GM12878 (cell line): ENCODE measurements at regions not wholly inside any gene's neighbourhood (a gene's known extent, or its start where the extent isn't known, plus 50 kb on each side); places are given as distances from the start of the nearest gene placed in this dataset.

Experiments used
- ATAC-seq: fragments of 200-7000 bp; cut with Tn5 transposase; 3 replicates; pipeline ENCODE4 v1.9.1; 2020; ENCODE audit warnings: mild to moderate bottlenecking, moderate library complexity
- BruUV-seq: library from RNA; stranded (reverse); fragments of 400-500 nt; replicated peaks from 2 replicates; lab custom pipeline; 2021; lab: Mats Ljungman, UMichigan
- CTCF ChIA-PET: fragments of 300-600 bp; sonication (Branson Sonifier 250); formaldehyde crosslinking; extraction: SDS; loops from one replicate; lab custom pipeline; 2021; ENCODE audit warnings: inconsistent platforms; lab: Yijun Ruan, JAX
- POLR2A ChIA-PET: fragments of 350-600 bp; formaldehyde crosslinking; extraction: SDS; loops from one replicate; lab custom pipeline; 2021; ENCODE audit warnings: inconsistent platforms; lab: Charles Lee
- RAD21 ChIA-PET: fragments of 300-600 bp; sonication (Branson Sonifier 250); formaldehyde crosslinking; loops from one replicate; lab custom pipeline; 2023; ENCODE audit warnings: antibody characterized with exemption; ENCODE audit not compliant: unreplicated experiment; lab: Charles Lee
- SMC1A ChIA-PET: fragments of 300-600 bp; sonication (Branson Sonifier 250); formaldehyde crosslinking; loops from one replicate; lab custom pipeline; 2023; ENCODE audit not compliant: unreplicated experiment, uncharacterized antibody; lab: Charles Lee
- DNase-seq: peaks from one replicate; pipeline ENCODE4 v3.0.0-alpha.2; 2011; ENCODE audit warnings: low read depth, low spot score
- FAIRE-seq: peaks from 3 replicates; lab custom pipeline; 2011; peaks lifted over from hg19 to GRCh38; lab: Jason Lieb, UNC
- H2AFZ ChIP-seq: 2 replicates; pipeline ENCODE4 v1.6.0; 2011; ENCODE audit warnings: low read depth, low read length, control low read depth; ENCODE audit not compliant: control insufficient read depth
- H3K27ac ChIP-seq: 2 replicates; pipeline ENCODE4 v1.5.1; 2011; ENCODE audit warnings: control low read depth; ENCODE audit not compliant: control insufficient read depth, insufficient read depth
- H3K27me3 ChIP-seq, 2 experiments: replicated peaks in 1 of 2; 2 replicates each; pipeline versions ENCODE4 v1.6.0 to v1.6.1; 2011; ENCODE audit warnings: low read length in 1 of 2; ENCODE audit not compliant: control insufficient read depth in 2 of 2, insufficient read depth in 2 of 2
- H3K36me3 ChIP-seq, 2 experiments: 2 replicates each; pipeline ENCODE4 v1.5.1; 2011; ENCODE audit warnings: low read length in 1 of 2; ENCODE audit not compliant: control insufficient read depth in 2 of 2, insufficient read depth in 2 of 2
- H3K4me1 ChIP-seq: 2 replicates; pipeline ENCODE4 v1.6.1; 2011; ENCODE audit warnings: mild to moderate bottlenecking, low read length, moderate library complexity, mixed read lengths; ENCODE audit not compliant: control insufficient read depth, insufficient read depth
- H3K4me2 ChIP-seq: 2 replicates; pipeline ENCODE4 v1.6.0; 2011; ENCODE audit warnings: control low read depth; ENCODE audit not compliant: control insufficient read depth, insufficient read depth
- H3K4me3 ChIP-seq: fragments of 200-600 bp; sonication (generic); 2 replicates; pipeline ENCODE4 v1.5.1; 2016
- H3K79me2 ChIP-seq: 2 replicates; pipeline ENCODE4 v1.6.0; 2011; ENCODE audit warnings: low read length; ENCODE audit not compliant: control insufficient read depth, insufficient read depth
- H3K9ac ChIP-seq: 2 replicates; pipeline ENCODE4 v1.8.0; 2011; ENCODE audit warnings: low read length, control low read depth, mixed read lengths; ENCODE audit not compliant: control insufficient read depth, insufficient read depth
- H3K9me3 ChIP-seq: replicated peaks from 3 replicates; pipeline ENCODE4 v1.5.1; 2011; ENCODE audit warnings: mild to moderate bottlenecking, low read length; ENCODE audit not compliant: control insufficient read depth, insufficient read depth
- H4K20me1 ChIP-seq: 2 replicates; pipeline ENCODE4 v1.6.0; 2011; ENCODE audit not compliant: control insufficient read depth, insufficient read depth
- BMI1 ChIP-seq: fragments of 450-650 bp; IDR thresholded peaks from 2 replicates; pipeline ENCODE4 v1.6.1; 2016; ENCODE audit warnings: mild to moderate bottlenecking, moderate library complexity, borderline replicate concordance
- CBFB ChIP-seq: IDR thresholded peaks from 2 replicates; pipeline ENCODE4 v1.6.1; 2016; ENCODE audit warnings: antibody characterized with exemption, low read depth
- CBX5 ChIP-seq: sonication (generic); IDR thresholded peaks from 2 replicates; pipeline ENCODE4 v1.6.1; 2016; ENCODE audit warnings: low read depth, moderate library complexity, mild to moderate bottlenecking, inconsistent platforms
- CTCF ChIP-seq, 3 experiments: IDR thresholded peaks in 2 of 3; conservative IDR thresholded peaks in 1 of 3; 2 replicates each; pipeline ENCODE4 v1.5.1; 2011; ENCODE audit warnings: low read depth in 3 of 3, low read length in 3 of 3, mild to moderate bottlenecking in 3 of 3, control low read depth in 2 of 3, moderate library complexity in 2 of 3, inconsistent platforms in 1 of 3, mixed read lengths in 1 of 3; ENCODE audit not compliant: control insufficient read depth in 2 of 3, insufficient read depth in 1 of 3; ENCODE audit errors: extremely low read depth in 1 of 3
- ESRRA ChIP-seq: IDR thresholded peaks from 2 replicates; pipeline ENCODE4 v1.6.1; 2012; ENCODE audit warnings: mild to moderate bottlenecking, low read length, improper control_type of control experiment
- EZH2 ChIP-seq: IDR thresholded peaks from 2 replicates; pipeline ENCODE4 v1.6.1; 2012; ENCODE audit warnings: low read depth, mild to moderate bottlenecking, control low read depth, inconsistent platforms, low read length, borderline replicate concordance; ENCODE audit not compliant: control insufficient read depth
- HDAC2 ChIP-seq: fragments of 200-600 bp; sonication (generic); IDR thresholded peaks from 2 replicates; pipeline ENCODE4 v1.6.1; 2017
- IKZF2 ChIP-seq, 2 experiments: fragments of 450-650 bp; IDR thresholded peaks; 2 replicates each; pipeline ENCODE4 v1.6.1; 2017; ENCODE audit warnings: mild to moderate bottlenecking in 2 of 2, moderate library complexity in 2 of 2
- MYC ChIP-seq: IDR thresholded peaks from 2 replicates; pipeline ENCODE4 v1.6.1; 2011; ENCODE audit warnings: mild to moderate bottlenecking, low read length, moderate library complexity, inconsistent platforms; ENCODE audit not compliant: insufficient read depth, insufficient replicate concordance, insufficient read length, severe bottlenecking
- NFIC ChIP-seq: IDR thresholded peaks from 2 replicates; pipeline ENCODE4 v1.6.1; 2012; ENCODE audit warnings: low read depth, mild to moderate bottlenecking, inconsistent platforms, low read length, moderate library complexity
- NRF1 ChIP-seq: conservative IDR thresholded peaks from 2 replicates; pipeline ENCODE4 v1.6.1; 2011; ENCODE audit warnings: mild to moderate bottlenecking, low read depth, low read length, improper control_type of control experiment
- PML ChIP-seq: IDR thresholded peaks from 2 replicates; pipeline ENCODE4 v1.6.1; 2012; ENCODE audit warnings: low read length, inconsistent platforms
- RBBP5 ChIP-seq: fragments of 200-600 bp; sonication (generic); conservative IDR thresholded peaks from 2 replicates; pipeline ENCODE4 v1.6.1; 2016
- RFX5 ChIP-seq: IDR thresholded peaks from 2 replicates; pipeline ENCODE4 v1.6.1; 2011; ENCODE audit warnings: low read depth, low read length, improper control_type of control experiment
- STAT1 ChIP-seq: fragments of 450-650 bp; conservative IDR thresholded peaks from 2 replicates; pipeline ENCODE4 v1.6.1; 2014; ENCODE audit warnings: antibody characterized with exemption, mild to moderate bottlenecking
- SUZ12 ChIP-seq: fragments of 200-600 bp; sonication (generic); IDR thresholded peaks from one replicate; pipeline ENCODE4 v1.6.1; 2018; ENCODE audit warnings: antibody characterized with exemption, mild to moderate bottlenecking; ENCODE audit not compliant: unreplicated experiment
- USF1 ChIP-seq: IDR thresholded peaks from 2 replicates; pipeline ENCODE4 v1.6.1; 2011; ENCODE audit warnings: borderline replicate concordance, low read depth, mild to moderate bottlenecking, moderate library complexity, mixed read lengths, low read length; ENCODE audit not compliant: insufficient read depth; ENCODE audit errors: extremely low read length
- ZBED1 ChIP-seq: IDR thresholded peaks from 2 replicates; pipeline ENCODE4 v1.6.1; 2016; ENCODE audit warnings: borderline replicate concordance
- ZBTB11 ChIP-seq: fragments of 450-650 bp; formaldehyde crosslinking; IDR thresholded peaks from 2 replicates; pipeline ENCODE4 v1.5.0; 2022; ENCODE audit warnings: mild to moderate bottlenecking, missing genetic modification characterization
- WGBS: methylation state at CpG from one replicate; pipeline ENCODE4 v1.1.6; 2016; ENCODE audit warnings: low lambda C conversion rate; ENCODE audit not compliant: insufficient replicate concordance, insufficient coverage; ENCODE audit errors: missing lambda C conversion rate; 5-methylcytosine and 5-hydroxymethylcytosine counted together
- in situ Hi-C: fragments of 300-500 bp; cut with MboI; formaldehyde crosslinking; loops from 9 replicates; pipeline ENCODE4 v1.14.3; 2018; ENCODE audit warnings: mixed read lengths
- intact Hi-C: fragments of 100-400 bp; cut with micrococcal nuclease; formaldehyde crosslinking; loops from one replicate; pipeline ENCODE4 v1.14.2; 2022; ENCODE audit not compliant: unreplicated experiment

GRCh38 chr2:8169443-8169842 is 512.4 kb upstream of the ID2 start:
- ChIA-PET CTCF (interaction anchor here (0.6 to 1.2 kb wide), 2 partner anchors 47 to 64 kb away, joined by 3 read pairs; no protein-coding TSS in a partner anchor), POLR2A (interaction anchor here (1.3 kb wide), 1 partner anchor 9 kb away, joined by 5 read pairs; no protein-coding TSS in a partner anchor), RAD21 (interaction anchor here (1.5 to 1.6 kb wide), 4 partner anchors 10 to 65 kb away, joined by 4 to 7 read pairs (median 5); no protein-coding TSS in a partner anchor), SMC1A (interaction anchor here (0.6 to 3.8 kb wide), 12 partner anchors 8 to 742 kb away, joined by 3 to 14 read pairs (median 4); no protein-coding TSS in a partner anchor)
- H3K4me3 ChIP-seq: no peak overlapping the region
- no peaks in the 10 kb centered on the region; a peak in 1 of 4 replicates for H3K36me3 ChIP-seq
- 9% methylated on average over 3 of the region's 3 CpGs for WGBS
- no peaks in the 10 kb centered on the region for H3K79me2 ChIP-seq
- no peaks in the 10 kb centered on the region for H3K4me1 ChIP-seq
- intact Hi-C loops: no loop called here
- H3K27me3 ChIP-seq: no peaks in the 10 kb centered on the region
- H2AFZ ChIP-seq: no peak overlapping the region
- no peak overlapping the region for H3K4me2 ChIP-seq
- no peak for DNase-seq
- no peak overlapping the region for H3K27ac ChIP-seq
- in situ Hi-C loops: no loop called here
- BruUV-seq: no TSS peak
- no peaks in the 10 kb centered on the region; the same call in 2 of the 3 replicates for H3K9me3 ChIP-seq
- no peak for FAIRE-seq
- ATAC-seq: no peak
- no peaks in the 10 kb centered on the region for H4K20me1 ChIP-seq
- no peak overlapping the region for H3K9ac ChIP-seq
- TF ChIP-seq HDAC2 (no peak), MYC (no peak), CBFB (no peak), ZBTB11 (CRISPR knock-in tag) (no peak), RBBP5 (no peak), USF1 (no peak), CTCF (IDR thresholded peaks at IDR 0.05 in 2 of 3, conservative IDR thresholded peaks at IDR 0.05 in 1 of 3; ENCODE audit: control insufficient read depth in 2 of 3, extremely low read depth in 1 of 3, insufficient read depth in 1 of 3, low read depth in 3 of 3, low read length in 3 of 3) (no peak), STAT1 (no peak), NFIC (no peak), PML (no peak), ZBED1 (no peak), CBX5 (no peak), EZH2 (no peak), RFX5 (no peak), SUZ12 (no peak), ESRRA (no peak), IKZF2 (IDR thresholded peaks at IDR 0.05) (no peak), NRF1 (no peak), BMI1 (no peak)
